ENCODE measurements at regions not wholly inside any gene's neighbourhood (a gene's known extent, or its start where the extent isn't known, plus 50 kb on each side); places are given as distances from the start of the nearest gene placed in this dataset.
A peak's percentile ranks its signal among the peaks of the same experiment; 100 is the strongest.

- Histone ChIP-seq H3K9me1 (ENCODE audit: control insufficient read depth, insufficient read depth, low read length) (no peaks in the 10 kb centered on the region), H3K4me3 (no peak overlapping the region), H3K4me1 (replicated peaks in 1 of 2; ENCODE audit: control insufficient read depth in 2 of 2, insufficient read depth in 2 of 2, low read length in 2 of 2) (no peaks in the 10 kb centered on the region), H3K9me3 (replicated peaks; ENCODE audit: control insufficient read depth, insufficient read depth, low read depth, low read length) (no peaks in the 10 kb centered on the region), H3K27me3 (ENCODE audit: control insufficient read depth in 2 of 2, insufficient read depth in 2 of 2, low read length in 2 of 2) (no peaks in the 10 kb centered on the region), H3K27ac (ENCODE audit: extremely low read depth, low read depth, low read length) (no peak overlapping the region), H4K20me1 (replicated peaks; ENCODE audit: control insufficient read depth, insufficient read depth, low read length) (no peaks in the 10 kb centered on the region), H3K36me3 (ENCODE audit: control insufficient read depth, insufficient read depth, low read length) (no peaks in the 10 kb centered on the region), H2AFZ (ENCODE audit: low read depth, low read length) (no peak overlapping the region), H3K4me2 (ENCODE audit: insufficient read depth, low read length) (no peak overlapping the region), H3K9ac (ENCODE audit: insufficient read depth in 1 of 2, low read depth in 2 of 2, low read length in 2 of 2) (no peak overlapping the region), H3K79me2 (ENCODE audit: control insufficient read depth, insufficient read depth, low read length) (no peaks in the 10 kb centered on the region)
- ATAC-seq (no peak), FAIRE-seq (no peak), DNase-seq (ENCODE audit: extremely low read depth in 1 of 4, low spot score in 3 of 4) (peak in 1 of 4 experiments; percentile 1)
- ChIA-PET POLR2A (no interaction called here), CTCF (ENCODE audit: low intra/inter-chr PET ratio) (no interaction called here)
- in situ Hi-C loops (cut with MboI) (no loop called here), intact Hi-C loops (cut with micrococcal nuclease) (no loop called here)
- BruUV-seq (replicated peaks), result no TSS peak
- WGBS (ENCODE audit: insufficient coverage, low coverage, missing lambda C conversion rate), result 4% methylated on average over 3 of the region's 3 CpGs
- TF ChIP-seq ZNF785 (CRISPR knock-in tag; IDR thresholded peaks at IDR 0.05) (no peak), MLLT1 (IDR thresholded peaks at IDR 0.05) (no peak), SMARCC2 (IDR thresholded peaks at IDR 0.05; ENCODE audit: low read depth) (no peak), ZNF253 (CRISPR knock-in tag; conservative IDR thresholded peaks at IDR 0.05) (no peak), ZKSCAN3 (CRISPR knock-in tag; IDR thresholded peaks at IDR 0.05) (no peak), HCFC1 (IDR thresholded peaks at IDR 0.05; ENCODE audit: low read depth, low read length) (no peak), C11orf30 (IDR thresholded peaks at IDR 0.05; ENCODE audit: low read depth) (no peak), PATZ1 (CRISPR knock-in tag; IDR thresholded peaks at IDR 0.05; ENCODE audit: borderline replicate concordance) (no peak), FOXA3 (CRISPR knock-in tag; conservative IDR thresholded peaks at IDR 0.05 in 1 of 2, IDR thresholded peaks at IDR 0.05 in 1 of 2) (no peak), ZHX1 (conservative IDR thresholded peaks at IDR 0.05; ENCODE audit: low read length) (no peak)
- TF ChIP-seq, protein P1, sequence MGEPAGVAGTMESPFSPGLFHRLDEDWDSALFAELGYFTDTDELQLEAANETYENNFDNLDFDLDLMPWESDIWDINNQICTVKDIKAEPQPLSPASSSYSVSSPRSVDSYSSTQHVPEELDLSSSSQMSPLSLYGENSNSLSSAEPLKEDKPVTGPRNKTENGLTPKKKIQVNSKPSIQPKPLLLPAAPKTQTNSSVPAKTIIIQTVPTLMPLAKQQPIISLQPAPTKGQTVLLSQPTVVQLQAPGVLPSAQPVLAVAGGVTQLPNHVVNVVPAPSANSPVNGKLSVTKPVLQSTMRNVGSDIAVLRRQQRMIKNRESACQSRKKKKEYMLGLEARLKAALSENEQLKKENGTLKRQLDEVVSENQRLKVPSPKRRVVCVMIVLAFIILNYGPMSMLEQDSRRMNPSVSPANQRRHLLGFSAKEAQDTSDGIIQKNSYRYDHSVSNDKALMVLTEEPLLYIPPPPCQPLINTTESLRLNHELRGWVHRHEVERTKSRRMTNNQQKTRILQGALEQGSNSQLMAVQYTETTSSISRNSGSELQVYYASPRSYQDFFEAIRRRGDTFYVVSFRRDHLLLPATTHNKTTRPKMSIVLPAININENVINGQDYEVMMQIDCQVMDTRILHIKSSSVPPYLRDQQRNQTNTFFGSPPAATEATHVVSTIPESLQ (CRISPR knock-in tag; IDR thresholded peaks at IDR 0.05), result no peak
- TF ChIP-seq, protein P2, sequence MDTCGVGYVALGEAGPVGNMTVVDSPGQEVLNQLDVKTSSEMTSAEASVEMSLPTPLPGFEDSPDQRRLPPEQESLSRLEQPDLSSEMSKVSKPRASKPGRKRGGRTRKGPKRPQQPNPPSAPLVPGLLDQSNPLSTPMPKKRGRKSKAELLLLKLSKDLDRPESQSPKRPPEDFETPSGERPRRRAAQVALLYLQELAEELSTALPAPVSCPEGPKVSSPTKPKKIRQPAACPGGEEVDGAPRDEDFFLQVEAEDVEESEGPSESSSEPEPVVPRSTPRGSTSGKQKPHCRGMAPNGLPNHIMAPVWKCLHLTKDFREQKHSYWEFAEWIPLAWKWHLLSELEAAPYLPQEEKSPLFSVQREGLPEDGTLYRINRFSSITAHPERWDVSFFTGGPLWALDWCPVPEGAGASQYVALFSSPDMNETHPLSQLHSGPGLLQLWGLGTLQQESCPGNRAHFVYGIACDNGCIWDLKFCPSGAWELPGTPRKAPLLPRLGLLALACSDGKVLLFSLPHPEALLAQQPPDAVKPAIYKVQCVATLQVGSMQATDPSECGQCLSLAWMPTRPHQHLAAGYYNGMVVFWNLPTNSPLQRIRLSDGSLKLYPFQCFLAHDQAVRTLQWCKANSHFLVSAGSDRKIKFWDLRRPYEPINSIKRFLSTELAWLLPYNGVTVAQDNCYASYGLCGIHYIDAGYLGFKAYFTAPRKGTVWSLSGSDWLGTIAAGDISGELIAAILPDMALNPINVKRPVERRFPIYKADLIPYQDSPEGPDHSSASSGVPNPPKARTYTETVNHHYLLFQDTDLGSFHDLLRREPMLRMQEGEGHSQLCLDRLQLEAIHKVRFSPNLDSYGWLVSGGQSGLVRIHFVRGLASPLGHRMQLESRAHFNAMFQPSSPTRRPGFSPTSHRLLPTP (IDR thresholded peaks at IDR 0.05; ENCODE audit: borderline replicate concordance, extremely low read depth, insufficient read length), result no peak
These were observed 158.1 kb upstream of the CXorf66 start for GRCh38 chrX:140123446-140123845.
